ACC112 (cell line): ENCODE measurements at regions not wholly inside any gene's neighbourhood (a gene's known extent, or its start where the extent isn't known, plus 50 kb on each side); places are given as distances from the start of the nearest gene placed in this dataset.
"Not testable (repeated sequence)": the region's sequence is repeated elsewhere in the genome, so short reads cannot be mapped to it uniquely, and the experiment has no call there.

Experiments used
- H2AFZ ChIP-seq: fragments of 200-600 bp; sonication (generic); one replicate; pipeline ENCODE4 v1.6.0; 2017; ENCODE audit warnings: antibody characterized with exemption, low read length; ENCODE audit not compliant: unreplicated experiment
- H3K27ac ChIP-seq: fragments of 200-600 bp; sonication (generic); 2 replicates; pipeline ENCODE4 v1.5.1; 2014; ENCODE audit warnings: low read depth, mild to moderate bottlenecking, antibody characterized with exemption, low read length, moderate library complexity
- H3K27me3 ChIP-seq: fragments of 200-600 bp; sonication (generic); 2 replicates; pipeline ENCODE4 v1.6.1; 2014; ENCODE audit warnings: mild to moderate bottlenecking, antibody characterized with exemption, low read length, moderate library complexity, mixed read lengths; ENCODE audit not compliant: insufficient read depth
- H3K36me3 ChIP-seq: fragments of 200-600 bp; sonication (generic); 2 replicates; pipeline ENCODE4 v1.6.1; 2016; ENCODE audit warnings: mild to moderate bottlenecking, antibody characterized with exemption, low read length, moderate library complexity, mixed read lengths; ENCODE audit not compliant: insufficient read depth
- H3K4me1 ChIP-seq: fragments of 200-600 bp; sonication (generic); one replicate; pipeline ENCODE4 v1.6.1; 2016; ENCODE audit warnings: low read length, mixed read lengths; ENCODE audit not compliant: insufficient read depth, unreplicated experiment, control insufficient read depth
- H3K4me3 ChIP-seq: fragments of 200-600 bp; sonication (generic); 2 replicates; pipeline ENCODE4 v1.5.1; 2014; ENCODE audit warnings: mild to moderate bottlenecking, low read depth, low read length
- H3K79me2 ChIP-seq: fragments of 200-600 bp; sonication (generic); one replicate; pipeline ENCODE4 v1.6.0; 2016; ENCODE audit warnings: low read length; ENCODE audit not compliant: control insufficient read depth, unreplicated experiment, insufficient read depth

GRCh38 chr13:108042866-108043265, 172.5 kb downstream of the LIG4 start:
- H3K4me3 ChIP-seq, H3K4me1 ChIP-seq, H3K36me3 ChIP-seq, H2AFZ ChIP-seq, H3K27ac ChIP-seq, H3K79me2 ChIP-seq: not testable (repeated sequence)
- peaks cover 16% of the 10 kb centered on the region for H3K27me3 ChIP-seq

DNA sequence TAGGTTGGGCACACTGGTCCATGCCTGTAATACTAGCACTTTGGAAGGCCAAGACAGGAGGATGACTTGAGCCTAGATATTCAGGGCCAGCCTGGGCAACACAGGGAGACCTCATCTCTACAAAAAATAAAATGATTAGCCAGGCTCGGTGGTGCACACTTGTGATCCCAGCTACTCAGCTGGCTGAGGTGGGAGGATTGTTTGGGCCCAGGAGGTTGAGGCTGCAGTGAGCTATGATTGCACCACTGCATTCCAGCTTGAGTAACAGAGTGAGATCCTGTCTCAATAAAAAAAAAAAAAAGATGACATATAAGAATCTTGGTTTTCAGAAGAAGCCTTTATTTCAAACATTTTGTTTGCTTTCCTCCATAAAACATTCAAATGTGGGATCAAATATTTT, 178.0 kb downstream of the LIG4 start:
- Histone ChIP-seq H2AFZ (no peak overlapping the region), H3K27me3 (peaks cover 13% of the 10 kb centered on the region), H3K4me3 (no peak overlapping the region), H3K36me3 (no peaks in the 10 kb centered on the region), H3K79me2 (no peaks in the 10 kb centered on the region), H3K27ac (no peak overlapping the region), H3K4me1 (no peaks in the 10 kb centered on the region)

DNA sequence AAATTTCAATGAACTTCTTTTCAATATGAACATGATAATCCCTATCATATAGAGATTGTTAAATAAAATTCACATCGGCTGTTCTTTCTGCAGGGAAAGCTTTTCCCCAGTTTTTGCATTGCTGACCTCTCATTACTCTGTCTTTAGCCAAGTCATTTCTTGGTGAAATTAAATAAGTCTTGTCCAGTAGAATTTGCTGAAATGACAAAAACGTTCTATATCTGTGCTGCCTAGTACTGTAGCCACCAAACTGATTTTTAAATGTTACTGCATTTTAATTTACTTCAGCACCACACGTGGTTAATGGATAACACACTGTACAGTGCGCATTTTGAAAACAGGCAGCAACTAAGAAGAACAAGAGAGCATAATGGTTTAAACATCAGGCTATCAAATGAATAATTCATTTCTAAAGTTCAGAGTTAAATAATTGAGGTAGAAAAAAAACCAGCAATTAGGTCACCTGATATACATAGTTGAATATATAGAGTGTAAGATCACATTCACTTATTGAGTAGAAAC, 178.9 kb downstream of the LIG4 start:
- Histone ChIP-seq H3K27me3 (peaks cover 21% of the 10 kb centered on the region), H3K27ac (no peak overlapping the region), H3K36me3 (no peaks in the 10 kb centered on the region), H3K79me2 (no peaks in the 10 kb centered on the region), H2AFZ (no peak overlapping the region), H3K4me3 (no peak overlapping the region), H3K4me1 (no peaks in the 10 kb centered on the region)

DNA sequence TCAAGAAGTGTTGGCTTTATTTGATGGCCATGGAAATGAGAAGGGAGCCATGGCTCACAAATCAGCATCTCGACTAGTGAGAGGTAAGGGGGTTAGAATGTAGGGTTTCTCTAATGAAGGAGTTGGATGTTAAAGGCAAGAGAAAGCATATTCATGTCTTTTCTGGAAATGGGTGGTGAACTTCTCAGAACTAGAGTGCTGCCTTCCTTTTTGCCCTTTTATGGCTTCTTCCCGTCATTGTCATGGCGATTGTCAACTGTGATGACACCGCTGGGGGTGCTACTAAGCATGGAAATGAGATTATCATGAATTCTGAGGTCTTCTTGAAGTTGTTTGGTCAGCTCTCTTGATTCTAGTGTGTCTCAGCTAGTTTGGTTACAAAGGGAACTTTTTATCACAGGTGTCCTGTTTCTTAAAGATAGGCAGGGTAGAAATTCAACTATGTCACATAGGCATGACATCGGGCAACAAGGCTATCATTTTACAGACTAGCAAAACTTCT, 180.4 kb downstream of the LIG4 start:
- H3K79me2 ChIP-seq: no peaks in the 10 kb centered on the region
- H3K27ac ChIP-seq: no peak overlapping the region
- no peak overlapping the region for H3K4me3 ChIP-seq
- H3K36me3 ChIP-seq: no peaks in the 10 kb centered on the region
- H3K27me3 ChIP-seq: peaks cover 32% of the 10 kb centered on the region
- no peak overlapping the region for H2AFZ ChIP-seq
- no peaks in the 10 kb centered on the region for H3K4me1 ChIP-seq

DNA sequence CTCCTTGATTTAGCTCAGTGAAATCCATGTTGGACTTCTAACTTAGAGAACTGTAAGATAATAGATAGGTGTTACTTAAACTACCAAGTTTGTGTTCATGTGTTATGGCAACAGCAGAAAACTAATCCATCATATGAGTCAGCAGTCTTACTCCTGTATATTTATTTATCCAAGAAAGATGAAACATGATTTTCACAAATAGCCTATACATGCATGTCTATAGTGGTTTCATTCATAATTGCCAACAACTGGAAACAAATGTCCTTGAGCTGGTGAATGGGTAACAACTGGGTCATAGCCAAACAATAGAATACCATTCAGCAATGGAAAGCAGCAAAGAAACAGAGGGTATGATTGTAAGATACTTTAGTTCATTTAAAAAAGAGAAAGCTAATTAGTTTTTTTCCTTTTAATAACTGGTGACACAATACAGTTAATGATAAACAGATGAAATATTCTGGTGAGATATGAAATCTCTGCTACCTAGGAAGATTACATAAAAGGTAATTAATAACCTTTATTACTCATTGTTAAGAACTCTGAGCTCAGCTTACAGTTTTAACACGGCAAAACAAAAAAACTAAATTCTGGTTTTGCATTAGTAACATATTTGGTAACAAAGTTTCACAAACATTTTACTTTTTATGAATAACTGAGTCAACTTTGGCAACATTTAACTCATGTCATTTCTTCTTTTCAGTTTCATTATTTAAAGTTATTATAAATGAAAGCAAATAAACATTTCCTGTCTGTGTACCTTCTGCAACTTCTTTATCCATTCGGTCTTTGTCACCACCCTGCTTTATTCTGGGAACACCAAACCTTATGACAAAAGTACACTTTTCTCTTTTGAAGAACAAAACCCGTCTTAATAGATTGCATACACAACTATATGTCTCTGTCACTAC, 181.3 kb downstream of the LIG4 start:
- no peak overlapping the region for H3K4me3 ChIP-seq
- H3K27me3 ChIP-seq: peaks cover 32% of the 10 kb centered on the region
- no peaks in the 10 kb centered on the region for H3K4me1 ChIP-seq
- no peaks in the 10 kb centered on the region for H3K36me3 ChIP-seq
- no peak overlapping the region for H2AFZ ChIP-seq
- no peak overlapping the region for H3K27ac ChIP-seq
- no peaks in the 10 kb centered on the region for H3K79me2 ChIP-seq

DNA sequence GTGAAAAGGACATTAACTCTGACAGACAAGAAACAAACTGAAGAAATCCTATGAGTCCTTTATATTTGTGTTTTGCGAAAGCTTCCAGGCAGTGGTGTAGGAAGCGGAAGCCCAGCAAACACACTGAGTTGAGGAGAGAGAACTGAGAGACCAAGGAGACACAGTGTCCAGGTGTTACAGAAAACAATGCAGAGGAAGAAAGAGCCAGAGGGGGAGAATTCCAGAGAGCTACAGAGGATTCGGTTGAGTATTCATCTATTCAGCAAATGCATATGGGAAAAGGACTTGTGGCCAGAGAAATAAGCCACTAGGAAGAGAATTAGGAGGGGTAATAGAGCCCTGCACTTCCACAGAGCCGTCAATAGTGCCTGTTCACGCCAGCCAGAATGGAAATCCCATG, 183.5 kb downstream of the LIG4 start:
- no peak overlapping the region for H3K27ac ChIP-seq
- H3K4me1 ChIP-seq: no peaks in the 10 kb centered on the region
- H3K79me2 ChIP-seq: no peaks in the 10 kb centered on the region
- H3K27me3 ChIP-seq: peaks cover 37% of the 10 kb centered on the region
- H3K36me3 ChIP-seq: no peaks in the 10 kb centered on the region
- H2AFZ ChIP-seq: no peak overlapping the region
- H3K4me3 ChIP-seq: no peak overlapping the region

DNA sequence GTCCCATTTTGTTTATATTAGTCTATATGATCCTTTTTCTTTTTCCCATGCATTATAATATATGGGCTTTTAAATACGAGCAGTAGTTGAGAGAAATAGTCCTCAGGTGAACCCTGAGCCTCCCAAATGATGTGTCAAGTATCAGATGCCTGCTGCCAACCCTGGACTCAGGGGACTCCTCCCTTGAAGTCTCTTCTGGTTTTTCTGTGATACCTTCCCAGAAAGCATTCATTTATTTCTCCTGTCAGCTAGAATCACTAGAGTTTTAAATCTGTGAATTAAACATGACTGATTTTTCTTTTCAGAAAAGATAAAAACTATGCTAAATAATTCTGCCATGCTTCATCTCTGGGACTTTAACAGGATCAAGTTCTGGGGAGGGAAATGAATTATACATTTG, 184.6 kb downstream of the LIG4 start:
- H3K4me3 ChIP-seq: no peak overlapping the region
- H3K36me3 ChIP-seq: no peaks in the 10 kb centered on the region
- H3K79me2 ChIP-seq: no peaks in the 10 kb centered on the region
- no peak overlapping the region for H3K27ac ChIP-seq
- no peaks in the 10 kb centered on the region for H3K4me1 ChIP-seq
- no peak overlapping the region for H2AFZ ChIP-seq
- H3K27me3 ChIP-seq: peaks cover 37% of the 10 kb centered on the region

DNA sequence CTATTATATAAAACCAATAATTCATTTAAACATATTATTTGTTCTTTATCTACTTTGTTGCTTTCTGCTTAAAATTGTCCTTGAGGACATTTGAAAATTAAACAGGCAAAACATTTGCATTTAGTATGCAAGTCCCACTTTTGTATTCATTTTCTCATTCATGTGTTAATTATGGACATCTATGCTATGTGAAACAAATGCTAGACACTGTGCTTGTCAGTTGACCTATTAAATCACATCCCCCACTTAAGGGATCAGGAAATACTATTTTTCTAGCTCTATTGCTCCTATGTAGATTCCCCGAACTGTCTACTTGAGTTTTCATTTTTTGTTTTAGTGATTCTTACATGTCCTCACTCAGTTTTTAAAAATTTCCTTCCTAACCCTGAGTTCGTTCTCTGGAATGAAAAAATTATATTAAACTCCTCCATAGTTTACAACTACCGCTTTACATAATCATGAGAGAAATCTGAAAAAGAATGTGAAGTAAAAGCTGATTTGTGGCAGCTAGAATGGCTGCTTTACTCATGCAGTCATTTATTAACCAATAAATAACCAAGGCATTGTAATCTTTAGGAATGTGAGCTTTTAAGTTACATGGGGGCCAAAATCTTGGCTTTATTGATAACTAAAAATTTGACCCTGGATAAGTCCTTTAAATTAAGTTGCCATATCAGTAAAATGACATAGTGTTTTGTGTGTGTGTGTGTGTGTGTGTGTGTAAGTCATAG, 188.5 kb downstream of the LIG4 start:
- peaks cover 20% of the 10 kb centered on the region for H3K27me3 ChIP-seq
- H3K79me2 ChIP-seq: no peaks in the 10 kb centered on the region
- no peak overlapping the region for H3K4me3 ChIP-seq
- H3K36me3 ChIP-seq: no peaks in the 10 kb centered on the region
- no peak overlapping the region for H3K27ac ChIP-seq
- H2AFZ ChIP-seq: no peak overlapping the region
- no peaks in the 10 kb centered on the region for H3K4me1 ChIP-seq

GRCh38 chr13:108020027-108020426, 195.3 kb downstream of the LIG4 start:
- Histone ChIP-seq H3K27ac (no peak overlapping the region), H2AFZ (no peak overlapping the region), H3K4me1 (no peaks in the 10 kb centered on the region), H3K27me3 (no peaks in the 10 kb centered on the region), H3K4me3 (no peak overlapping the region), H3K36me3 (no peaks in the 10 kb centered on the region), H3K79me2 (no peaks in the 10 kb centered on the region)

DNA sequence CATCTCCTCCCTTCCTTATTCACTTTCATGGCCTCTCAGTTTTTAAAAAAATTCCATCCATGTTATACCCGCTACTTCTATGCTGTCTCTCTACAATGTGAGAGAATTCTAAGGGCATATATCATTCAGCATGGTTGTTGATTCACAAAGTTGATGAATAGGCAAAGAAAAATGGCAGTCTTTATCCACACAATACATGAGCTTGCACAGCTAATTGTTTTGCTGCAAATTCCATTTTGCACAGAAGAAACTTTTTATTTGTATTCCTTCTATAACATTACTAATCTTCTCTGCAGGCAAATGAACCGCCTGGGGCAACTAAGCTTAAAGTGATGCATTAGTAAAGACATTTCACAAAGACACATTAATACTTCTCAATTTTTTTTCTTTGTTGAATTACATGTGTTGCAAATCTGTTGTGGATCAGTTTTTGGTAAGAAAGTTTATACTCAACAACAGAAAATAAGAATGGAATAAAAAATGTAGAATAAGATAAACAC, 196.9 kb downstream of the LIG4 start:
- no peak overlapping the region for H3K4me3 ChIP-seq
- no peaks in the 10 kb centered on the region for H3K79me2 ChIP-seq
- H3K27me3 ChIP-seq: no peaks in the 10 kb centered on the region
- no peak overlapping the region for H3K27ac ChIP-seq
- H2AFZ ChIP-seq: no peak overlapping the region
- no peaks in the 10 kb centered on the region for H3K36me3 ChIP-seq
- no peaks in the 10 kb centered on the region for H3K4me1 ChIP-seq
